GM21367 (cell line): ENCODE measurements at regions not wholly inside any gene's neighbourhood (a gene's known extent, or its start where the extent isn't known, plus 50 kb on each side); places are given as distances from the start of the nearest gene placed in this dataset.
"Not testable (repeated sequence)": the region's sequence is repeated elsewhere in the genome, so short reads cannot be mapped to it uniquely, and the experiment has no call there.

Experiments
- ATAC-seq: cut with Tn5 transposase; IDR thresholded peaks from one replicate; pipeline ENCODE4 v1.9.1; 2021; ENCODE audit not compliant: unreplicated experiment

DNA sequence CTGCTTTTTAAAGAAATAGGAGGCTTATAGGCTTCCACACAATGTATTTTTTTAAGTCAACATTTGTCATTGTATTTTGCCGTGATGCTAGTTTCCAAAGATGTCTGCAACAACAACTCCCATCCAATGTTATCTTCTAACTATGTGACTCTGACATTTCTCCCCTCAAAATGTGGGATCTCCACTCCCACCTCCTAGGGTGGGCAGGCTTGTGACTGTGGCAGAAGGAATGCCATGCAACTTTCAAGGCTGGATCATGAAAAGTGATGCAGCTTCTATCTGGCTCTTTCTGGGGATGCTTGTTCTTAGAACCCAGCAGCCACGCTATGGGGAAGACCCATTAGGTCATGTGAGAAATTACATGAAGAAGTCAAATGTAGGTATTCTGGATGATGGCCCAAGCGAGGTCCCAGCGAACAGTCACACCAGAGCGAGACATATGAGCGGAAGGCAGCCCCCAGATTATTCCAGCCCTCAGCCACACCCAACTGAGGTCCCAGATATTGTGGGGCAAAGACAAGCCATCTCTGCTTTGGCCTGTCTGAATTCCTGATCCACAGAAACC lies 124.3 kb downstream of the BDH1 start:
- no peak for ATAC-seq

DNA sequence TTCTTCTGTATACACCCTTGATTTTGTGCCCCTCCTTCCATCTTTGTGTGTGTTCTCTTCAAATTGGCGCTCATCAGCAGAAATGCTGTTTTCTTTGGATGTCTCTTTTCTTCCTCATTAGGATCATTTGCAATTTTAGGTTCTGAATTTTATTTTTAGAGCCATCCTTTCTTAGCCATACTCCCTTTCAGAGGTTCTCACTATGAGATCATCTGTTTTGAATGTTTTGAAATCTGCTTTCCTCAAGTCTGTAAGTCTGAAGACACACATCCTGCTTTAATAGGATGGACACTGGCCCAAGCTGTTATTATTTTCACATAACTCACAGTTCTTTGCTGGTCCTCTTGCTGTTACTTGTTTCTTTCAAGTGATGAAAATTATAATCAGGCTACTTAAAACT lies 124.8 kb downstream of the BDH1 start:
- ATAC-seq, result no peak

DNA sequence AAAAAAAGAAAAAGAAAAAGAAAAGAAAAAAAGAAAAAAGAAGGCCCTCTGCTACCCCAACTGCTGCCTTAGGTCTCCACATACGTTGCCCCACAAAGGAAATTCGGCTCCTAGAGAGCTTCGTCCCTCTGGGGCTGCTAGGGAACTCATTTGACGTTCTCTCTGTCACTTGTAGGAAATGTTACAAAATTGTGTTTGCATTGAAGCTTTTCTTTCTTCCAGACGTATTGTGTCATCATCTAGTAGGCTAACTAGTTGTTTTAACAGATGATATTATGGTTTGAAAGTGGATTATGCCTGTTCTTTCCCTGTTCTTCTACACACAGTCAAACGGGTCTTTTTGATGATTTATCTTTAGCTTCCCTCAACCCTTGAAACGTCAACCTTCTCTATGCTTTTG lies 125.3 kb downstream of the BDH1 start:
- no peak for ATAC-seq

DNA sequence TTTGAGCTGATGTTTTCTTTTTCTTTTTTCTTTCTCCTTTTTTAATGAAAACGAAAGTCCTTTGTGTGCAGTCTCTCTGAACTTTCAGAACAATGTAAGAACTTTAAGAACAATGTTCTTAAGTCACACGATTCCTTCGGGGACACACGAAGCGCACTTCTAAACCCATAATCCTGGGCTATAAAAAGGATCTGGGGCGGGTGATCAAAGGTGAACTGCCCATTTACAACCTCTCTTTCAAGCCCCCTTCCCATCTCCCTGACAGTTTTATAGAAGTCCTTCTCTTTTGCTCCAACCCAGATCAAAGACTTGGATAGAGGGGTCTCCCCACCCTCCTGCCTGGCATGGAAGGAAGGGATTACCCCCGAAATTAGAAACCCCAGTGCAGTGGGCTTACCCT lies 126.8 kb downstream of the BDH1 start:
- no peak for ATAC-seq

DNA sequence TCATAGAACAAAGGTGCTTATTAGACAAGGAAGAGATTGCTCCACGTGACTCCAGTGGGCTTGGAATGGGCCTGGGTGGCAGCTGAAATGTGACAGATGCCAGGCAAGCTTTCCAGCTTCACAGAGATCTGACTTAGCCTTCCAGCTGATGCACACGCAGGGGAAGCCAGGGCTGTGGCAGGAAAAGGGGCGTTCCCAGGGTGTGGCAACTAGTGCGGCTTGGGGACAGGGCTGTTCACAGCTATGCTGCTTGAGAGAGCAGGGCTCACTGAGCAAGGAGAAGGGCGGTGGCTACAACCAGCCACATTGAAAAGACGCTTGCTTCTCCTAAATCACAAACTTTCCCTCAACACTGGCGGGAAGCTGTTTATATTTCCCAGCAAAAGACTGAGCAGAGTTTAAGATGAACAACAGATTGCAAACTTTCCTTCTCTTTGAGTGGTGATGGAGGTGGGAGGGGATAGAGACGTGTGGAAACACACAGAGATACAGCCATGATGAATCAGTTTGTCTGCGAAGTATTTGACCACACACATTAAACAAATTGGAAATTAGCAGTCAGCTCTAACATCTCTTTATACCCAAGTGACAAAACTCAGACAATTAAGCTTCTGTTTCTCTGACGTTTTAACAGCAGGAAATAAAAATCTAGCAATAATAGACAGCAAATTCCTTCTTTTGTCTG lies 127.5 kb downstream of the BDH1 start:
- ATAC-seq, result no peak

DNA sequence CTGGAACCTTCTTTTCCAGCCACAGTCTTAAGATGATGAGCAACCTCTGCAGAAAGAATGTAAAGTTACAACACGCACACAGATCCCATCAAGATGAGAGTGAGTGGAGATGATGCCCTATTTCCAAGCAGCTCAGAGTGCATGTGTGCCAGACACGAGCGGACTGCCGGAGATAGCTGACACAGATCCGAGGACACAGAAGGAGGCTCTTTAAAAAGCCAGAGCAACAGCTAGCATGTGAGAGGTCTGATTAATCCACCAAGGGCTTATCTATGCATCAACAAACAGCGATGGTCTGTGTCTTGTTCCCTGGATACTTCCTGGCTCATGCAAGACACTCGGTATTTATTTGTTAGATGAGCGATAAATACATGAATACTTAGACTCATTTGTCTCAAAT lies 128.6 kb upstream of the DLG1 start:
- no peak for ATAC-seq

DNA sequence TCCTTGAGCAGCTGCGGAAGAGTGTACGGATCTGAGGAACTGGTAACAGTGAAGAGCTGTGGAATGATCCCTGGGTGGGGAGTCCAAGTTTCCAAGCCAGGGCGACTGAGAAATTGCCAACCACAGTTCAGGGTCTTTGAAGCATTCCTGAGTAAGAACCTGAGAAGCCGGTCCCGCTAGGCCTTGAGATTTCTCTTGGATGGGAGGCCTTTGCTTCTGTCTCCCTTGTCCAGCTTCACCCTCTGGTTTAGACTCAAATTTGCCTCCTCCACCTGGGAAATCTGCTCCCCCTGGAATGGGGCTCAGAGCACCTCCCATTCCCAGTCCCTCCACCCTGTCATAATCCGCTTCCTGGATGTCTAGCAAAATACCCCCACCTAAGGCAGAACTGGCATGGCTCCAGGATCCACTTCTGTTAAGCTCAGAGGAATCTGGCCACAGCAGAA lies 127.7 kb upstream of the DLG1 start:
- no peak for ATAC-seq

DNA sequence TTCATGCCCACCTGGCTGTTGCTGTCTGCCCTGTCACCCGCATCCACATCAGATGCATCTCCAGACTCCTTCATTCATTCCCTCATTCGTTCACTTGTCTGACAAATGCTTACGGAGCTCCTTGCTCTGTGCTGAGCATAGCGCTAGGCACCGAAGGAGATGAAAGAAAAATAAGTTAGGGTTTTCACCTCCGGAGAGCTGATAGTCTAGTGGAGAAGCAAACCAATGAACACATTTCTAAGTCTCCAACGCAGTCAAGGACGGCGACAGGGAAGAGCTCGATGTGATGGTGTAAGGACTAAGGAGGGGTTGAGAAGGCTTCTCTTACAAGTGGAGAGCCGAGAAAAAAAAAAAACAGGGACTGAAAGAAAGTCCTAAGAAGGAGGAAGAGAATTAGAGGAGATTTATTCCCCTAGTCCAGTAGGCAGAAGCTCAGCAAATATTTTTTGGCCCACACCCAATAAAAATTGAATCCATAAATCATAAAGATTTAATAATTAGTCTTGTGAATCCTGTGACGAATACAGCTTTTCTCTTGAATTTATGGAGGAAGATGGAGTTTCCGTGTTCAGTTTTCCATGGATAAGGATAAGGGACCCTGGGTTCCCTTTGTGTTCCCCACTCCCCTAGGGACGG lies 127.2 kb upstream of the DLG1 start:
- ATAC-seq, result no peak

DNA sequence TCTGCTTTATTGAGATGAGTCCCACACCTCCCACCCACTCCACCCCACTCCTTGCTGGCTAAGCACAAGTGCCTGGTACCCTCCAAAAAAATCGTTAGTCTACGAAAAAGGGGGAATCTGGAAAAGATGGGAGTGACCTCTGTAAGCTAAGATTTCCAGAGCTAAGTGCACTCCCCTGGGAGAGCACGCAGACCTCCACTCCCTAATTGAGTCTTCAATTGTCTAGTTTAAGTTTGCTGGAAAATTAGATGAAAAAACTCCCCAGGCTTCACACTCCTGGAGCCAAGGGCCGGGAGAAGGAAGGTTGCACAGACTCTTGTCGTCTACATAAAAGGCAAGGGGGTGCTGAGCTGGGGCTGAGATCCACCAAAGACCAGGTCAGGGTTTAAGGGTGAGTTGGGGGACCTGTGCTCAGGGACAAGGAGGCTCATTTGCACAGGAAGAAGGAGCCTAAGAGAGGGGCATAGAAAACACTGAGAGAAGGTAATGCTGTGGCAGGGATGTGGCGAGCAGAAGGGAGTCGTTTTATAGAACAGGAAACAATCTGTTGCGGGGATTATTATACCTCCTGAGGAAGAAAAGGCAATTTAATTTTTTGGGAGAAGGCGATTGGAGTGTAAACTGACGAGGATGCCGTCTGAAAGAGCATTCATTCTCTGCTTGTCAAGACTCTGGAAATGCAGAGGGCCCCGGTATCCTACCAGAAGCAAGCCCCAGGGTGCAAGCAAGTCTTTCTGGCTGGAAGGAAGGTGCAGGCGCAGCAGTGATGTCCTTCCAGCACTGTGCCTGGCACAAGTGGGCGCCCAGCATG lies 126.5 kb upstream of the DLG1 start:
- no peak for ATAC-seq

DNA sequence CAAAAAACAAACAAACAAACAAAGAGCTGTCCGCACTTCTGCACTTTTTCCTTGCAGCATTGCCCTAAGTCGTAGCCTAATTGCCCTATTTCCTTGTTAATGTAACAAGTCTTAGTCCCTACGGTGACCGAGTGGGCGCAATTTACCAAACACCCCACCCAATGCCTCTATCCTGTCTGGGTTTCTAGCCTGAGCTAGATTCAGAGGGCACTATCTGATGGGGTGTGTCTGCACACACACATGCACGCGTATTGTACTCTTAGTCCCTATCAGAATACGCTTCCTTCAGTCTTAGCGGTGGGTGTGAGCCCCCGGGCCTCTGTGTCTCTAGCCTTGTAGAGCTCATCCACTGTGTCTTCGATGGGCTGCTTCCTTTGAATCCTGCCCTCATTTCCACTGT lies 125.9 kb upstream of the DLG1 start:
- no peak for ATAC-seq

DNA sequence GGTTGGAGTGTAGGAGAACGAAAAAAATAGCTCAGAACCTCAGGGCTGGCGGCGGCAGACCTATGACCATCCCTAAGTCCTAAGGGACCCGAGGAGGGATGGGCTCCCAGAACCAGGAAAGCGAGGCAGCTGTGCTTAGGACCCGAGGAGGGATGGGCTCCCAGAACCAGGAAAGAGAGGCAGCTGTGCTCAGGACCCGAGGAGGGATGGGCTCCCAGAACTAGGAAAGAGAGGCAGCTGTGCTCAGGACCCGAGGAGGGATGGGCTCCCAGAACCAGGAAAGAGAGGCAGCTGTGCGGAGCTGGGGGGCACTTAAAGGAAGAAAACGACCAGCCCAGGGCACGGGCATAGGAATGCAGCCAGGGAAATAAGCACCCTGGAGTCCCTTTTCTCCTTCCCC lies 125.0 kb upstream of the DLG1 start:
- no peak for ATAC-seq

DNA sequence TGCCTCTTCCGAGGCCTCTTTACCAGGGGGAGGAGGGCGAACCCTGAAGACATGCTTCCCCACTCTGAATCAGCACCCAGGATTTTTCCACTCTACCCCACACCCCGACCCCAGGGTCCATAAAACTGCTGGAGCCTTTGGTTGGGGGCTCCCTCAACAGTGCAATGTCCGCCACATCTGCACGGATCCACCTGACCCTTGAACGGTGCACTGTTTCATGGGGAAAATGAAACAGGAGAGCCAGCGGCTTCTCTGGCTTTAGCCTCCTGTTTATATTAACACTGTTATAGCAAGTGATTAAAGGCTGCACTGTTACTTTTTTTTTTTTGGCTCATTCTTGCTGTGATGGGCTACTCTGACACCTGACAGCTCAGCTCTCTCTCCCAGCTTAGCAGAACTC lies 124.1 kb upstream of the DLG1 start:
- no peak for ATAC-seq

DNA sequence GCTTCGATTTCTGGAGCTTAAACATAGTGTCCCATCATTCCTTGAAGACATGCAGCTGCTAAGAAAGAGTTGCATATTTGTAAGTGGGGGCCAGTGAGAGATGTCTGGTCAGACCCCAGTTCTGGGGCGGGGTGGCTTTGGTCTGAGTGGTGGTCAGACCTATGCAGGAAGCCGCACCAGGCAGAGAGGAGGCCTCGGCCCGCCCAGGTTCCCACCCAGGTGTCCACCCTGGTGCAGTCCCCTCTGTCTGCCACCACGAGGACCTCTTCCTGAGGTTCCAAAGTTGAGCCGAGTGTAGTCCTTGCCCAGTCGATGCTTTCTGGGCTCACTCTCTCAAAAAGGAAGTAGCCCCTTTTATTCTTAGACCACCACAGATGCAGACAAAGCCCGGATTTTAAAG lies 122.6 kb upstream of the DLG1 start:
- ATAC-seq, result no peak

DNA sequence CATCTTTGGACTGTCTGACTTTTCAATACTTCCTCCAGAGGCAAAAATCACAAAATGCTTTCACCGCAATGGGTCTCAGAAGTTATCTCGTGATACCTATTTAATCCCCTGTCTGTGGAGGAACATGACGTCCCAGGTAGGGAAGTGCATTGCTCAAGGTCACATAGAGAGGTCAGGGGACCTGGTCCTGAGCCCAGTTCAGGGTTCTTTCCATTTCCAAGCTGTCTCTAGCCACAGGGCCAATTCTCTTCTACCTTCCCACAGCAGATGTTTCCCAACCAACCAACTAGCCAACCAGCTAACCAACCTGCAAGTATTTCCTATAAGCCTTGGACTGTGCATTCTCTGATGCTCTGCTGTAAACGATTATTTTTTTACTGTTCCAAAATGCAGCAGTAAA lies 122.2 kb upstream of the DLG1 start:
- ATAC-seq, result no peak

DNA sequence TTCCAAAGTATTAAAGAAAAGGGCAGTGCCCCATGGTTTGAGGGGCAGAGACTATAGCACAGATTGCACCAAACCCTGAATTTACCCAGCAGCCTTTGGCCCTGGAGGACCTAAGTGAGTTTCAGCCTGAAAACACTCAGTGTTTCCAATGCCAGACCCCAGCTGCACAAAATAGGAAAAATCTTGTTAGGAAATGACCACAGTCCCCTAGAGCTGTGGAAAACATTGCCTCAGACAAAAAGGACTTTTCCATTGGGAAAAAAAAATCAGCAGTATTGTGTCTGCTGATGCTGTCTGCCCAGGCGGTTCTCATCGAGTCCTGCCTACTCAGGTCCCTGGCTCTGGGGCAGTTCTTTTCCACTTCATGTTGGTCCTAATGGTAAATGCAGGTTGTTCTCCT lies 121.7 kb upstream of the DLG1 start:
- ATAC-seq, result no peak

DNA sequence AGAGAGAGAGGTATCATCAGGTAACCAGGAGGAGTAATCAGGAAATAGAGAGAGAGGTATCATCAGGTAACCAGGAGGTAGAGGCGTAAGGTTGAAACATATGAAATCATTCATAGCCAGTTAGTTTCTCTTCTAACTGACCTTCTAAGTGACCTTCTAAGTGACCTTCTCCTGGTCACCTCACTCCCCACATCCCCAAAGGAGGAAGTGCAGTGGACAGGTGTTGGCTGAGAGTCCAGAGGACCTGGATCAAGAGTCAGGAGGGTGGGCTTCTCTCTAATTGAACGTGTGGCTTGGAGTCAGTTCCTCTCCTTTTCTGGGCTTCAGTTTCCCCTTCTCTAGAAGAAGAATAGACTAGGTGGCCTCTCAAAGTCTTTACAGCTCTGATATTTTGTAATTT lies 121.3 kb upstream of the DLG1 start:
- no peak for ATAC-seq

DNA sequence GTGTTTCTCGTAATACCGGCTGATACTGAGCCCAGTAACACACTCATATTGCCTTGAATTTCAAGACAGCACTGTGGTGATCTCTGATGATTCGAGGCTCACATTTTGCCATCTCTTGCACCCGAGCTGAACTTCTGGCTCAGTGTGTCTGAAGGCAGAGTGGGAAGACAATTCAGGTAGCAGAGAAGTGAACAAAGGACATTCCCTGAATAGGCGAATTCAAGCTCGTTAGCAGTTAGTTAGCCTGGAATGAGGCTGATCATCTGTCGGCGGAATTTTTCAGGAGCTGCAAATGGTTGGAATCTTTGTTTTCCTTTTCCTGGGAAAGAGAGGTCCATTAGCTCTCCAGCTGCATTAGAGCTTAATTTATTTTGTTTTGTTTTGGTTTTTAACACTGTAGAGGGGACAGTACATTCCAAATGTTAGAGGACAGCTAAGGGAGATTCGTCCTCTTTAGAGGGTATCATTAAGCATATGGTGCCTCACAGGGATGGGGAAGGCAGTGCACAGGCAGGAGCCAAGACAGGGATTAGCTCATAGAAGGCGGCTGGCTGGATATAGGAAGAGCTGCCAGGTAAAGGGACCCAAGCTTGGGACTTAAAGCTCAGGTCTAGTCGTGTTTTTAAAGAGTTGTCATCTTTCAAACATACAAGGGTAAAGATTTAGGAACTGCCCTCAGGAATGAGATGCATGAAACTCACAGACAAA lies 119.7 kb upstream of the DLG1 start:
- no peak for ATAC-seq

DNA sequence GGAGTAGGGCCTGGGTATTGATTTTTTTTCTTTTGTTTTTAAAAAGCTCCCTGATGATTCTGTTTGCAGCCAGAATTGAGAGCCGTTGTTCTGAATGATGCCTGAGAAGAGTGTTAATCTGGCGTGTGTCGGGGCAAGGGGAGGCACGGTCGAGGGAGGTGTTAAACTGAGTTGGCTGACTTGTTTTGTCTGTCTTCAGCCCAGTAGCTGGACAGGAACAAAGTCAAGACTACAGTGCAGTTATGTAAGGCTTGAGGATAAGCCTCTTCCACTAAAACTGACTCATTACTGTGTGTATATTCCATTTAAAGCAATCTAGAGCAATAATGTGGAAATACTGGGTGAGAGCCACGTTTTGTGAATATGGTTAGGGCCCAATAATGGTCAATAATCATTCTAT lies 119.0 kb upstream of the DLG1 start:
- no peak for ATAC-seq

DNA sequence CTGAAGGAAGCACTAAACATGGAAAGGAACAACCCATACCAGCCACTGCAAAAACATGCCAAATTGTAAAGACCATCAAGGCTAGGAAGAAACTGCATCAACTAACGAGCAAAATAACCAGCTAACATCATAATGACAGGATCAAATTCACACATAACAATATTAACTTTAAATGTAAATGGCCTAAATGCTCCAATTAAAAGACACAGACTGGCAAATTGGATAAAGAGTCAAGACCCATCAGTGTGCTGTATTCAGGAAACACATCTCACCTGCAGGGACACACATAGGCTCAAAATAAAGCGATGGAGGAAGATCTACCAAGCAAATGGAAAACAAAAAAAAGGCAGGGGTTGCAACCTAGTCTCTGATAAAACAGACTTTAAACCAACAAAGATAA lies 113.5 kb upstream of the DLG1 start:
- ATAC-seq, result not testable (repeated sequence)

DNA sequence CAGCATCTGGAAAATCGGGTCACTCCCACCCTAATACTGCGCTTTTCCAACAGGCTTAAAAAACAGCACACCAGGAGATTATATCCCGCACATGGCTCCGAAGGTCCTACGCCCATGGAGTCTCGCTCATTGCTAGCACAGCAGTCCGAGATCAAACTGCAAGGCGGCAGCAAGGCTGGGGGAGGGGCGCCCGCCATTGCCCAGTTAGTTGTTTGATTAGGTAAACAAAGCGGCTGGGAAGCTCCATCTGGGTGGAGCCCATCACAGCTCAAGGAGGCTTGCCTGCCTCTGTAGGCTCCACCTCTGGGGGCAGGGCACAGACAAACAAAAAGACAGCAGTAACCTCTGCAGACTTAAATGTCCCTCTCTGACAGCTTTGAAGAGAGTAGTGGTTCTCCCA lies 111.8 kb upstream of the DLG1 start:
- ATAC-seq, result not testable (repeated sequence)
